ENCODE measurements at regions not wholly inside any gene's neighbourhood (a gene's known extent, or its start where the extent isn't known, plus 50 kb on each side); places are given as distances from the start of the nearest gene placed in this dataset.

- H3K4me1 ChIP-seq (ENCODE audit: control insufficient read depth, insufficient read depth, low read length): no peaks in the 10 kb centered on the region
- no peak overlapping the region for H3K27ac ChIP-seq (ENCODE audit: low read length)
- no peak overlapping the region for H3K9ac ChIP-seq (ENCODE audit: low read length in 2 of 2)
- no peaks in the 10 kb centered on the region for H3K9me3 ChIP-seq (ENCODE audit: control insufficient read depth in 2 of 2, low read length in 2 of 2)
- H3K27me3 ChIP-seq (ENCODE audit: control insufficient read depth in 1 of 2, insufficient read depth in 2 of 2, low read length in 2 of 2): peaks cover 5 to 7% of the 10 kb centered on the region in 2 donors
- no peaks in the 10 kb centered on the region for H3K36me3 ChIP-seq (ENCODE audit: control insufficient read depth in 2 of 2, insufficient read depth in 2 of 2, low read length in 2 of 2)
- no peak overlapping the region for H3K4me3 ChIP-seq (ENCODE audit: low read length in 2 of 2)
These were observed 298.1 kb upstream of the N4BP1 start for GRCh38 chr16:48907906-48908634.

- Histone ChIP-seq H3K27me3 (ENCODE audit: control insufficient read depth in 1 of 2, insufficient read depth in 2 of 2, low read length in 2 of 2) (peaks cover 3 to 6% of the 10 kb centered on the region in 2 donors), H3K4me3 (ENCODE audit: low read length in 2 of 2) (no peak overlapping the region), H3K27ac (ENCODE audit: low read length) (no peak overlapping the region), H3K36me3 (ENCODE audit: control insufficient read depth in 2 of 2, insufficient read depth in 2 of 2, low read length in 2 of 2) (no peaks in the 10 kb centered on the region), H3K9me3 (ENCODE audit: control insufficient read depth in 2 of 2, low read length in 2 of 2) (no peaks in the 10 kb centered on the region), H3K9ac (ENCODE audit: low read length in 2 of 2) (no peak overlapping the region), H3K4me1 (ENCODE audit: control insufficient read depth, insufficient read depth, low read length) (no peaks in the 10 kb centered on the region)
These were observed 295.9 kb upstream of the N4BP1 start for GRCh38 chr16:48905632-48906505.

- Histone ChIP-seq H3K9me3 (ENCODE audit: control insufficient read depth in 2 of 2, low read length in 2 of 2) (no peaks in the 10 kb centered on the region), H3K27ac (ENCODE audit: low read length) (no peak overlapping the region), H3K9ac (ENCODE audit: low read length in 2 of 2) (no peak overlapping the region), H3K4me1 (ENCODE audit: control insufficient read depth, insufficient read depth, low read length) (no peaks in the 10 kb centered on the region), H3K27me3 (ENCODE audit: control insufficient read depth in 1 of 2, insufficient read depth in 2 of 2, low read length in 2 of 2) (peaks cover 5 to 6% of the 10 kb centered on the region in 2 donors), H3K36me3 (ENCODE audit: control insufficient read depth in 2 of 2, insufficient read depth in 2 of 2, low read length in 2 of 2) (no peaks in the 10 kb centered on the region), H3K4me3 (ENCODE audit: low read length in 2 of 2) (no peak overlapping the region)
These were observed 294.4 kb upstream of the N4BP1 start for GRCh38 chr16:48904333-48904732.

- no peaks in the 10 kb centered on the region for H3K36me3 ChIP-seq (ENCODE audit: control insufficient read depth in 2 of 2, insufficient read depth in 2 of 2, low read length in 2 of 2)
- H3K27ac ChIP-seq (ENCODE audit: low read length): no peak overlapping the region
- no peak overlapping the region for H3K9ac ChIP-seq (ENCODE audit: low read length in 2 of 2)
- H3K9me3 ChIP-seq (ENCODE audit: control insufficient read depth in 2 of 2, low read length in 2 of 2): no peaks in the 10 kb centered on the region
- H3K4me1 ChIP-seq (ENCODE audit: control insufficient read depth, insufficient read depth, low read length): no peaks in the 10 kb centered on the region
- peaks cover 5 to 6% of the 10 kb centered on the region in 2 donors for H3K27me3 ChIP-seq (ENCODE audit: control insufficient read depth in 1 of 2, insufficient read depth in 2 of 2, low read length in 2 of 2)
- no peak overlapping the region for H3K4me3 ChIP-seq (ENCODE audit: low read length in 2 of 2)
These were observed 293.1 kb upstream of the N4BP1 start for GRCh38 chr16:48903039-48903438.

GRCh38 chr16:48901712-48902374 lies 291.9 kb upstream of the N4BP1 start:
- Histone ChIP-seq H3K9me3 (ENCODE audit: control insufficient read depth in 2 of 2, low read length in 2 of 2) (no peaks in the 10 kb centered on the region), H3K4me3 (ENCODE audit: low read length in 2 of 2) (no peak overlapping the region), H3K4me1 (ENCODE audit: control insufficient read depth, insufficient read depth, low read length) (no peaks in the 10 kb centered on the region), H3K9ac (ENCODE audit: low read length in 2 of 2) (no peak overlapping the region), H3K36me3 (ENCODE audit: control insufficient read depth in 2 of 2, insufficient read depth in 2 of 2, low read length in 2 of 2) (no peaks in the 10 kb centered on the region), H3K27me3 (ENCODE audit: control insufficient read depth in 1 of 2, insufficient read depth in 2 of 2, low read length in 2 of 2) (peaks cover 5 to 6% of the 10 kb centered on the region in 2 donors), H3K27ac (ENCODE audit: low read length) (no peak overlapping the region)

GRCh38 chr16:48899500-48899899 lies 289.5 kb upstream of the N4BP1 start:
- Histone ChIP-seq H3K27me3 (ENCODE audit: control insufficient read depth in 1 of 2, insufficient read depth in 2 of 2, low read length in 2 of 2) (peaks cover 6 to 7% of the 10 kb centered on the region in 2 donors), H3K4me3 (ENCODE audit: low read length in 2 of 2) (no peak overlapping the region), H3K4me1 (ENCODE audit: control insufficient read depth, insufficient read depth, low read length) (no peaks in the 10 kb centered on the region), H3K9ac (ENCODE audit: low read length in 2 of 2) (no peak overlapping the region), H3K36me3 (ENCODE audit: control insufficient read depth in 2 of 2, insufficient read depth in 2 of 2, low read length in 2 of 2) (no peaks in the 10 kb centered on the region), H3K9me3 (ENCODE audit: control insufficient read depth in 2 of 2, low read length in 2 of 2) (no peaks in the 10 kb centered on the region), H3K27ac (ENCODE audit: low read length) (no peak overlapping the region)

GRCh38 chr16:48897698-48898205 lies 287.8 kb upstream of the N4BP1 start:
- Histone ChIP-seq H3K4me1 (ENCODE audit: control insufficient read depth, insufficient read depth, low read length) (no peaks in the 10 kb centered on the region), H3K9ac (ENCODE audit: low read length in 2 of 2) (no peak overlapping the region), H3K27me3 (ENCODE audit: control insufficient read depth in 1 of 2, insufficient read depth in 2 of 2, low read length in 2 of 2) (peaks cover under 1 to 7% of the 10 kb centered on the region in 2 donors), H3K36me3 (ENCODE audit: control insufficient read depth in 2 of 2, insufficient read depth in 2 of 2, low read length in 2 of 2) (no peaks in the 10 kb centered on the region), H3K27ac (ENCODE audit: low read length) (no peak overlapping the region), H3K9me3 (ENCODE audit: control insufficient read depth in 2 of 2, low read length in 2 of 2) (no peaks in the 10 kb centered on the region), H3K4me3 (ENCODE audit: low read length in 2 of 2) (no peak overlapping the region)

GRCh38 chr16:48895142-48895541 lies 285.2 kb upstream of the N4BP1 start:
- Histone ChIP-seq H3K36me3 (ENCODE audit: control insufficient read depth in 2 of 2, insufficient read depth in 2 of 2, low read length in 2 of 2) (no peaks in the 10 kb centered on the region), H3K4me1 (ENCODE audit: control insufficient read depth, insufficient read depth, low read length) (no peaks in the 10 kb centered on the region), H3K4me3 (ENCODE audit: low read length in 2 of 2) (no peak overlapping the region), H3K9me3 (ENCODE audit: control insufficient read depth in 2 of 2, low read length in 2 of 2) (no peaks in the 10 kb centered on the region), H3K9ac (ENCODE audit: low read length in 2 of 2) (no peak overlapping the region), H3K27me3 (ENCODE audit: control insufficient read depth in 1 of 2, insufficient read depth in 2 of 2, low read length in 2 of 2) (peaks cover 0 to 4% of the 10 kb centered on the region in 2 donors), H3K27ac (ENCODE audit: low read length) (no peak overlapping the region)

- H3K36me3 ChIP-seq (ENCODE audit: control insufficient read depth in 2 of 2, insufficient read depth in 2 of 2, low read length in 2 of 2): no peaks in the 10 kb centered on the region
- H3K27ac ChIP-seq (ENCODE audit: low read length): no peak overlapping the region
- H3K27me3 ChIP-seq (ENCODE audit: control insufficient read depth in 1 of 2, insufficient read depth in 2 of 2, low read length in 2 of 2): peaks cover 0 to 2% of the 10 kb centered on the region in 2 donors
- H3K9me3 ChIP-seq (ENCODE audit: control insufficient read depth in 2 of 2, low read length in 2 of 2): no peaks in the 10 kb centered on the region
- H3K9ac ChIP-seq (ENCODE audit: low read length in 2 of 2): no peak overlapping the region
- H3K4me1 ChIP-seq (ENCODE audit: control insufficient read depth, insufficient read depth, low read length): no peaks in the 10 kb centered on the region
- H3K4me3 ChIP-seq (ENCODE audit: low read length in 2 of 2): no peak overlapping the region
These were observed 282.9 kb upstream of the N4BP1 start for GRCh38 chr16:48892893-48893292.

- Histone ChIP-seq H3K4me3 (ENCODE audit: low read length in 2 of 2) (no peak overlapping the region), H3K27me3 (ENCODE audit: control insufficient read depth in 1 of 2, insufficient read depth in 2 of 2, low read length in 2 of 2) (no peaks in the 10 kb centered on the region), H3K36me3 (ENCODE audit: control insufficient read depth in 2 of 2, insufficient read depth in 2 of 2, low read length in 2 of 2) (no peaks in the 10 kb centered on the region), H3K9me3 (ENCODE audit: control insufficient read depth in 2 of 2, low read length in 2 of 2) (no peaks in the 10 kb centered on the region), H3K9ac (ENCODE audit: low read length in 2 of 2) (no peak overlapping the region), H3K27ac (ENCODE audit: low read length) (no peak overlapping the region), H3K4me1 (ENCODE audit: control insufficient read depth, insufficient read depth, low read length) (no peaks in the 10 kb centered on the region)
These were observed 277.7 kb upstream of the N4BP1 start for GRCh38 chr16:48887646-48888210.

All from stomach smooth muscle (tissue), 2 donors.